ENCODE measurements at regions not wholly inside any gene's neighbourhood (a gene's known extent, or its start where the extent isn't known, plus 50 kb on each side); places are given as distances from the start of the nearest gene placed in this dataset.

- TF ChIP-seq IFI16 (CRISPR knock-in tag; IDR thresholded peaks at IDR 0.05) = no peak
- no peak for TF ChIP-seq PATZ1 (CRISPR knock-in tag; IDR thresholded peaks at IDR 0.05; ENCODE audit: borderline replicate concordance)
- no peak for TF ChIP-seq SMARCC2 (IDR thresholded peaks at IDR 0.05; ENCODE audit: low read depth)
- TF ChIP-seq LARP7 (IDR thresholded peaks at IDR 0.05) = no peak
- no peak for TF ChIP-seq AFF4 (CRISPR knock-in tag; IDR thresholded peaks at IDR 0.05)
- no peak for TF ChIP-seq FOSL1 (tag; conservative IDR thresholded peaks at IDR 0.05)
- no peak for TF ChIP-seq RBM22 (IDR thresholded peaks at IDR 0.05; ENCODE audit: low read depth, low read length, poor library complexity, severe bottlenecking)
- no peak for TF ChIP-seq FOXK1 (CRISPR knock-in tag; IDR thresholded peaks at IDR 0.05; ENCODE audit: borderline replicate concordance)
- TF ChIP-seq HDAC3 (IDR thresholded peaks at IDR 0.05; ENCODE audit: borderline replicate concordance, partially characterized antibody) = no peak
- TF ChIP-seq TBP (optimal IDR thresholded peaks at IDR 0.05; ENCODE audit: low read depth, low read length) = no peak
- no peak for TF ChIP-seq MAFG (tag; conservative IDR thresholded peaks at IDR 0.05)
- no peak for TF ChIP-seq CTCF (IDR thresholded peaks at IDR 0.05 in 2 of 3, conservative IDR thresholded peaks at IDR 0.05 in 1 of 3; ENCODE audit: insufficient read depth in 2 of 3, low read depth in 1 of 3, low read length in 3 of 3)
These were observed 112.0 kb upstream of the CLEC14A start for GRCh38 chr14:38367922-38368321.
